GM12878 (cell line): ENCODE measurements at regions not wholly inside any gene's neighbourhood (a gene's known extent, or its start where the extent isn't known, plus 50 kb on each side); places are given as distances from the start of the nearest gene placed in this dataset.

Experiments
- ATAC-seq: fragments of 200-7000 bp; cut with Tn5 transposase; 3 replicates; pipeline ENCODE4 v1.9.1; 2020; ENCODE audit warnings: mild to moderate bottlenecking, moderate library complexity
- BruUV-seq: library from RNA; stranded (reverse); fragments of 400-500 nt; replicated peaks from 2 replicates; lab custom pipeline; 2021; lab: Mats Ljungman, UMichigan
- CTCF ChIA-PET: fragments of 300-600 bp; sonication (Branson Sonifier 250); formaldehyde crosslinking; extraction: SDS; loops from one replicate; lab custom pipeline; 2021; ENCODE audit warnings: inconsistent platforms; lab: Yijun Ruan, JAX
- POLR2A ChIA-PET: fragments of 350-600 bp; formaldehyde crosslinking; extraction: SDS; loops from one replicate; lab custom pipeline; 2021; ENCODE audit warnings: inconsistent platforms; lab: Charles Lee
- RAD21 ChIA-PET: fragments of 300-600 bp; sonication (Branson Sonifier 250); formaldehyde crosslinking; loops from one replicate; lab custom pipeline; 2023; ENCODE audit warnings: antibody characterized with exemption; ENCODE audit not compliant: unreplicated experiment; lab: Charles Lee
- SMC1A ChIA-PET: fragments of 300-600 bp; sonication (Branson Sonifier 250); formaldehyde crosslinking; loops from one replicate; lab custom pipeline; 2023; ENCODE audit not compliant: unreplicated experiment, uncharacterized antibody; lab: Charles Lee
- DNase-seq: peaks from one replicate; pipeline ENCODE4 v3.0.0-alpha.2; 2011; ENCODE audit warnings: low read depth, low spot score
- FAIRE-seq: peaks from 3 replicates; lab custom pipeline; 2011; peaks lifted over from hg19 to GRCh38; lab: Jason Lieb, UNC
- H2AFZ ChIP-seq: 2 replicates; pipeline ENCODE4 v1.6.0; 2011; ENCODE audit warnings: low read depth, low read length, control low read depth; ENCODE audit not compliant: control insufficient read depth
- H3K27ac ChIP-seq: 2 replicates; pipeline ENCODE4 v1.5.1; 2011; ENCODE audit warnings: control low read depth; ENCODE audit not compliant: control insufficient read depth, insufficient read depth
- H3K27me3 ChIP-seq, 2 experiments: replicated peaks in 1 of 2; 2 replicates each; pipeline versions ENCODE4 v1.6.0 to v1.6.1; 2011; ENCODE audit warnings: low read length in 1 of 2; ENCODE audit not compliant: control insufficient read depth in 2 of 2, insufficient read depth in 2 of 2
- H3K36me3 ChIP-seq, 2 experiments: 2 replicates each; pipeline ENCODE4 v1.5.1; 2011; ENCODE audit warnings: low read length in 1 of 2; ENCODE audit not compliant: control insufficient read depth in 2 of 2, insufficient read depth in 2 of 2
- H3K4me1 ChIP-seq: 2 replicates; pipeline ENCODE4 v1.6.1; 2011; ENCODE audit warnings: mild to moderate bottlenecking, low read length, moderate library complexity, mixed read lengths; ENCODE audit not compliant: control insufficient read depth, insufficient read depth
- H3K4me2 ChIP-seq: 2 replicates; pipeline ENCODE4 v1.6.0; 2011; ENCODE audit warnings: control low read depth; ENCODE audit not compliant: control insufficient read depth, insufficient read depth
- H3K4me3 ChIP-seq: fragments of 200-600 bp; sonication (generic); 2 replicates; pipeline ENCODE4 v1.5.1; 2016
- H3K79me2 ChIP-seq: 2 replicates; pipeline ENCODE4 v1.6.0; 2011; ENCODE audit warnings: low read length; ENCODE audit not compliant: control insufficient read depth, insufficient read depth
- H3K9ac ChIP-seq: 2 replicates; pipeline ENCODE4 v1.8.0; 2011; ENCODE audit warnings: low read length, control low read depth, mixed read lengths; ENCODE audit not compliant: control insufficient read depth, insufficient read depth
- H3K9me3 ChIP-seq: replicated peaks from 3 replicates; pipeline ENCODE4 v1.5.1; 2011; ENCODE audit warnings: mild to moderate bottlenecking, low read length; ENCODE audit not compliant: control insufficient read depth, insufficient read depth
- H4K20me1 ChIP-seq: 2 replicates; pipeline ENCODE4 v1.6.0; 2011; ENCODE audit not compliant: control insufficient read depth, insufficient read depth
- BCL3 ChIP-seq: IDR thresholded peaks from 2 replicates; pipeline ENCODE4 v1.6.1; 2011; ENCODE audit warnings: borderline replicate concordance, low read depth, mild to moderate bottlenecking, moderate library complexity, low read length; ENCODE audit not compliant: insufficient read depth, poor library complexity, severe bottlenecking
- EZH2 ChIP-seq: IDR thresholded peaks from 2 replicates; pipeline ENCODE4 v1.6.1; 2012; ENCODE audit warnings: low read depth, mild to moderate bottlenecking, control low read depth, inconsistent platforms, low read length, borderline replicate concordance; ENCODE audit not compliant: control insufficient read depth
- IRF4 ChIP-seq: IDR thresholded peaks from 2 replicates; pipeline ENCODE4 v1.6.1; 2011; ENCODE audit warnings: low read depth, low read length
- NFIC ChIP-seq: IDR thresholded peaks from 2 replicates; pipeline ENCODE4 v1.6.1; 2012; ENCODE audit warnings: low read depth, mild to moderate bottlenecking, inconsistent platforms, low read length, moderate library complexity
- NFYA ChIP-seq: IDR thresholded peaks from 2 replicates; pipeline ENCODE4 v1.6.1; 2011; ENCODE audit warnings: low read depth, mild to moderate bottlenecking, low read length, improper control_type of control experiment, borderline replicate concordance
- NRF1 ChIP-seq: conservative IDR thresholded peaks from 2 replicates; pipeline ENCODE4 v1.6.1; 2011; ENCODE audit warnings: mild to moderate bottlenecking, low read depth, low read length, improper control_type of control experiment
- RAD21 ChIP-seq: IDR thresholded peaks from 2 replicates; pipeline ENCODE4 v1.6.1; 2011; ENCODE audit warnings: mild to moderate bottlenecking, low read depth, low read length, moderate library complexity; ENCODE audit not compliant: insufficient read depth
- SREBF1 ChIP-seq: IDR thresholded peaks from 2 replicates; pipeline ENCODE4 v1.6.1; 2012; ENCODE audit warnings: mild to moderate bottlenecking, low read length
- WGBS: methylation state at CpG from one replicate; pipeline ENCODE4 v1.1.6; 2016; ENCODE audit warnings: low lambda C conversion rate; ENCODE audit not compliant: insufficient replicate concordance, insufficient coverage; ENCODE audit errors: missing lambda C conversion rate; 5-methylcytosine and 5-hydroxymethylcytosine counted together
- in situ Hi-C: fragments of 300-500 bp; cut with MboI; formaldehyde crosslinking; loops from 9 replicates; pipeline ENCODE4 v1.14.3; 2018; ENCODE audit warnings: mixed read lengths
- intact Hi-C: fragments of 100-400 bp; cut with micrococcal nuclease; formaldehyde crosslinking; loops from one replicate; pipeline ENCODE4 v1.14.2; 2022; ENCODE audit not compliant: unreplicated experiment
- TF ChIP-seq, protein P1 (sequence below): fragments of 450-650 bp; IDR thresholded peaks from 2 replicates; pipeline ENCODE4 v1.6.1; 2017; ENCODE audit warnings: mild to moderate bottlenecking, moderate library complexity
- TF ChIP-seq, protein P2 (sequence below): fragments of 450-650 bp; IDR thresholded peaks from 2 replicates; pipeline ENCODE4 v1.6.1; 2017; ENCODE audit warnings: mild to moderate bottlenecking

DNA sequence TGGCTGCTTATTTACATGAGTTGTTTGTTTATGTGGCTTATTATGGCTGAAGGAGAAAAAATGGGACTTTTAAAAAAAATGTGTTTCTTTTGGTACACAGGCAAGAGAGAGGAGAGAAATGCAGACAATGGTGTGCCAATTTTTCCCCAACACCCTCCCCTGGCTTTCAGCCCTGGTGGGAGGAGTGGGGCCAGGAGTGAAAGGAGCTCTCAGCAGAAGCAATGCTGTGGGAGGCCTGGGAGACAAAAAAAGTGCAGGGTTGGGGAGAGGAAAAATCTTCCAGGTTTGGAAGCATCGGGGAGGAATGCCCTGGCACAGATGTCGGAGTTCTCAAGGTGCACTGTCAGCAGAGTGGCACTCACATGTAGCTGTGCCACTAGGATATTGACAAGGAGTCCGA is 117.7 kb upstream of the FOXB1 start (continued):
- TF ChIP-seq, protein P1, sequence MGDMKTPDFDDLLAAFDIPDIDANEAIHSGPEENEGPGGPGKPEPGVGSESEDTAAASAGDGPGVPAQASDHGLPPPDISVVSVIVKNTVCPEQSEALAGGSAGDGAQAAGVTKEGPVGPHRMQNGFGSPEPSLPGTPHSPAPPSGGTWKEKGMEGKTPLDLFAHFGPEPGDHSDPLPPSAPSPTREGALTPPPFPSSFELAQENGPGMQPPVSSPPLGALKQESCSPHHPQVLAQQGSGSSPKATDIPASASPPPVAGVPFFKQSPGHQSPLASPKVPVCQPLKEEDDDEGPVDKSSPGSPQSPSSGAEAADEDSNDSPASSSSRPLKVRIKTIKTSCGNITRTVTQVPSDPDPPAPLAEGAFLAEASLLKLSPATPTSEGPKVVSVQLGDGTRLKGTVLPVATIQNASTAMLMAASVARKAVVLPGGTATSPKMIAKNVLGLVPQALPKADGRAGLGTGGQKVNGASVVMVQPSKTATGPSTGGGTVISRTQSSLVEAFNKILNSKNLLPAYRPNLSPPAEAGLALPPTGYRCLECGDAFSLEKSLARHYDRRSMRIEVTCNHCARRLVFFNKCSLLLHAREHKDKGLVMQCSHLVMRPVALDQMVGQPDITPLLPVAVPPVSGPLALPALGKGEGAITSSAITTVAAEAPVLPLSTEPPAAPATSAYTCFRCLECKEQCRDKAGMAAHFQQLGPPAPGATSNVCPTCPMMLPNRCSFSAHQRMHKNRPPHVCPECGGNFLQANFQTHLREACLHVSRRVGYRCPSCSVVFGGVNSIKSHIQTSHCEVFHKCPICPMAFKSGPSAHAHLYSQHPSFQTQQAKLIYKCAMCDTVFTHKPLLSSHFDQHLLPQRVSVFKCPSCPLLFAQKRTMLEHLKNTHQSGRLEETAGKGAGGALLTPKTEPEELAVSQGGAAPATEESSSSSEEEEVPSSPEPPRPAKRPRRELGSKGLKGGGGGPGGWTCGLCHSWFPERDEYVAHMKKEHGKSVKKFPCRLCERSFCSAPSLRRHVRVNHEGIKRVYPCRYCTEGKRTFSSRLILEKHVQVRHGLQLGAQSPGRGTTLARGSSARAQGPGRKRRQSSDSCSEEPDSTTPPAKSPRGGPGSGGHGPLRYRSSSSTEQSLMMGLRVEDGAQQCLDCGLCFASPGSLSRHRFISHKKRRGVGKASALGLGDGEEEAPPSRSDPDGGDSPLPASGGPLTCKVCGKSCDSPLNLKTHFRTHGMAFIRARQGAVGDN, result no peak
- TF ChIP-seq NFIC (no peak), IRF4 (no peak), EZH2 (no peak), SREBF1 (no peak), NFYA (no peak)

GRCh38 chr15:59885832-59886231 is 118.3 kb upstream of the FOXB1 start:
- 10% methylated on average over 5 of the region's 7 CpGs for WGBS
- CTCF ChIA-PET, result no interaction called here
- in situ Hi-C loops, result no loop called here
- peaks cover 0 to 4% of the 10 kb centered on the region in 2 experiments; a peak in 2 of 4 replicates for H3K27me3 ChIP-seq
- H3K4me1 ChIP-seq, result no peaks in the 10 kb centered on the region
- no peak overlapping the region for H3K4me2 ChIP-seq
- H3K9me3 ChIP-seq, result no peaks in the 10 kb centered on the region
- H3K9ac ChIP-seq, result no peak overlapping the region
- H3K27ac ChIP-seq, result no peak overlapping the region
- DNase-seq (no peak), FAIRE-seq (no peak), ATAC-seq (no peak)
- H3K4me3 ChIP-seq, result no peak overlapping the region
- POLR2A ChIA-PET, result no interaction called here
- intact Hi-C loops, result no loop called here
- SMC1A ChIA-PET, result no interaction called here
- H3K79me2 ChIP-seq, result no peaks in the 10 kb centered on the region
- no peak for TF ChIP-seq BCL3
- TF ChIP-seq, protein P2, sequence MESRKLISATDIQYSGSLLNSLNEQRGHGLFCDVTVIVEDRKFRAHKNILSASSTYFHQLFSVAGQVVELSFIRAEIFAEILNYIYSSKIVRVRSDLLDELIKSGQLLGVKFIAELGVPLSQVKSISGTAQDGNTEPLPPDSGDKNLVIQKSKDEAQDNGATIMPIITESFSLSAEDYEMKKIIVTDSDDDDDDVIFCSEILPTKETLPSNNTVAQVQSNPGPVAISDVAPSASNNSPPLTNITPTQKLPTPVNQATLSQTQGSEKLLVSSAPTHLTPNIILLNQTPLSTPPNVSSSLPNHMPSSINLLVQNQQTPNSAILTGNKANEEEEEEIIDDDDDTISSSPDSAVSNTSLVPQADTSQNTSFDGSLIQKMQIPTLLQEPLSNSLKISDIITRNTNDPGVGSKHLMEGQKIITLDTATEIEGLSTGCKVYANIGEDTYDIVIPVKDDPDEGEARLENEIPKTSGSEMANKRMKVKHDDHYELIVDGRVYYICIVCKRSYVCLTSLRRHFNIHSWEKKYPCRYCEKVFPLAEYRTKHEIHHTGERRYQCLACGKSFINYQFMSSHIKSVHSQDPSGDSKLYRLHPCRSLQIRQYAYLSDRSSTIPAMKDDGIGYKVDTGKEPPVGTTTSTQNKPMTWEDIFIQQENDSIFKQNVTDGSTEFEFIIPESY, result no peak
- TF ChIP-seq RAD21, result no peak
- TF ChIP-seq NRF1, result no peak
- RAD21 ChIA-PET, result interaction anchor here (0.6 kb wide), 1 partner anchor 183 kb away, joined by 3 read pairs; no protein-coding TSS in a partner anchor
- H3K36me3 ChIP-seq, result no peaks in the 10 kb centered on the region
- H2AFZ ChIP-seq, result no peak overlapping the region
- no peaks in the 10 kb centered on the region for H4K20me1 ChIP-seq
- no TSS peak for BruUV-seq
